GM19239 (cell line): ENCODE measurements at regions not wholly inside any gene's neighbourhood (a gene's known extent, or its start where the extent isn't known, plus 50 kb on each side); places are given as distances from the start of the nearest gene placed in this dataset.

Source experiments
- DNase-seq: peaks from one replicate; pipeline ENCODE4 v3.0.0; 2011; ENCODE audit warnings: low spot score; ENCODE audit not compliant: insufficient read length
- FAIRE-seq: peaks from 2 replicates; lab custom pipeline; 2011; peaks lifted over from hg19 to GRCh38; lab: Jason Lieb, UNC

DNA sequence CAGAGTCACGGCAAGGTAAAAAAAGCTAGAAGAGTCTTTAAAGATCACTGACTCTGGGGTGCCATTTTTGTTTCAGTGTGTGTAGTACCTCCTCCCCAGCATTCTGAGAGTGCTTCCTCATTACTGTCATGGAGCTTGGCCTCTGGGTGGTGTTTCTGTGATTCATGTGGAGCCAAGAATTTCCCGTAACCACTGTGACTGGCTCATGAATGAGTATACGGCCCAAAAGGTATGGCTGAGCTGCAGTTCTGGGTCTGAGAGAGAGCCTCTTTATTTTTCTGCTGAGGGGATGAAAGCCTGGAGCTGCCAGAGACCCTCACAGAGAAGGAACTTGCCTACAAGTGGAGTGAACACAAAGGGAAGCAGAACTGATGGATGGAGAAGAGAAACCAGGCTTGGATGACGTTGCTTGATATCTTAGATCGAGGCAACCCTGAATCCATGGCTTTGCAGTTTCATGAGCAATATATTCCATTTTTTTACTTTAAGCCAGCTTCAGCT, 85.6 kb downstream of the PTTG1 start:
- no peak for DNase-seq
- FAIRE-seq, result no peak

DNA sequence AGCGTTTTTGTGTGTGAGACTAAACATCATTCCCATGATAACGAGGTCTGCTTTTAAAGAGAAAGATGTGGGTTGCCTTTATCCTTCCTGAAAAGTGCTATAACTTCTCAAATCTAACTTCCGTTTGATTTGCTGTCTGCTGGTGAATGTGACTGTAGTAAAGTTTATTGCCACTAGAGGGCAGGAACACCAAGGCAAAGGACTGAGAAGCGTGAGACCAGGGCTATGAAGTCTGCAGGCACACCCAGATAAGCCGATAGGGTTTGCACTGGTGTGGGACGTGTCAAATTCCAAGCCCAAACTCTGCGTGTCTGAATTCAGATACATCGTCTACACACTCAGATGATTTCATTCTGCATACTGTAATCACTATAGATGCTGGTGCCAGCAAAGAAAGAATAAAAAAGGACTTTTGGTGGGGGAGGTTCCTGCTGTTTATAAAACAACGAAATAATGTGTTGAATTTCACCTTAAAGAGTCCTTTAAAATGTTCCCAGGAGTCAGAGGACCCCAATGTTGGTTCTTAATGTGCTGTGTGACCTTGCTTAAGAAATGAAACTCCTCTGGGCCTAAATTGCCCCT, 87.2 kb downstream of the PTTG1 start:
- FAIRE-seq (peak; percentile 97), DNase-seq (peak; percentile 76)

- FAIRE-seq (no peak), DNase-seq (no peak)
Measured at GRCh38 chr5:160511280-160511929, 89.8 kb downstream of the PTTG1 start.
